ENCODE measurements at regions not wholly inside any gene's neighbourhood (a gene's known extent, or its start where the extent isn't known, plus 50 kb on each side); places are given as distances from the start of the nearest gene placed in this dataset.

GRCh38 chr5:110832683-110833082, 93.9 kb downstream of the SLC25A46 start:
- TF ChIP-seq CTCF (IDR thresholded peaks at IDR 0.05) (no peak), POLR2A (IDR thresholded peaks at IDR 0.05) (no peak), POLR2AphosphoS5 (IDR thresholded peaks at IDR 0.05) (no peak)
